HEK293T (cell line): ENCODE measurements at regions not wholly inside any gene's neighbourhood (a gene's known extent, or its start where the extent isn't known, plus 50 kb on each side); places are given as distances from the start of the nearest gene placed in this dataset.

Experiments
- ARNT ChIP-seq: fragments of 450-650 bp; IDR thresholded peaks from 2 replicates; pipeline ENCODE4 v1.6.1; 2017; ENCODE audit warnings: mild to moderate bottlenecking
- BHLHE40 ChIP-seq: fragments of 450-650 bp; IDR thresholded peaks from 2 replicates; pipeline ENCODE4 v1.6.1; 2016; ENCODE audit warnings: mild to moderate bottlenecking, moderate library complexity, borderline replicate concordance
- ELF4 ChIP-seq: fragments of 450-650 bp; IDR thresholded peaks from 2 replicates; pipeline ENCODE4 v1.6.1; 2017; ENCODE audit warnings: antibody characterized with exemption
- FOXK2 ChIP-seq: fragments of 450-650 bp; IDR thresholded peaks from 2 replicates; pipeline ENCODE4 v1.6.1; 2016; ENCODE audit warnings: mild to moderate bottlenecking
- FOXM1 ChIP-seq: fragments of 450-650 bp; IDR thresholded peaks from 2 replicates; pipeline ENCODE4 v1.6.1; 2017; ENCODE audit warnings: mild to moderate bottlenecking, borderline replicate concordance
- NFRKB ChIP-seq: fragments of 450-650 bp; IDR thresholded peaks from 2 replicates; pipeline ENCODE4 v1.6.1; 2016; ENCODE audit warnings: mild to moderate bottlenecking, moderate library complexity
- SP1 ChIP-seq: fragments of 450-650 bp; IDR thresholded peaks from 2 replicates; pipeline ENCODE4 v1.6.1; 2017
- SUZ12 ChIP-seq: fragments of 450-650 bp; IDR thresholded peaks from 2 replicates; pipeline ENCODE4 v1.6.1; 2016; ENCODE audit warnings: mild to moderate bottlenecking

- TF ChIP-seq NFRKB (no peak), FOXK2 (no peak), ELF4 (no peak), FOXM1 (no peak), SP1 (no peak), SUZ12 (no peak), ARNT (no peak), BHLHE40 (no peak)
Measured at GRCh38 chr13:73262862-73263627, 204.2 kb downstream of the KLF5 start.
